ENCODE measurements at regions not wholly inside any gene's neighbourhood (a gene's known extent, or its start where the extent isn't known, plus 50 kb on each side); places are given as distances from the start of the nearest gene placed in this dataset.

DNA sequence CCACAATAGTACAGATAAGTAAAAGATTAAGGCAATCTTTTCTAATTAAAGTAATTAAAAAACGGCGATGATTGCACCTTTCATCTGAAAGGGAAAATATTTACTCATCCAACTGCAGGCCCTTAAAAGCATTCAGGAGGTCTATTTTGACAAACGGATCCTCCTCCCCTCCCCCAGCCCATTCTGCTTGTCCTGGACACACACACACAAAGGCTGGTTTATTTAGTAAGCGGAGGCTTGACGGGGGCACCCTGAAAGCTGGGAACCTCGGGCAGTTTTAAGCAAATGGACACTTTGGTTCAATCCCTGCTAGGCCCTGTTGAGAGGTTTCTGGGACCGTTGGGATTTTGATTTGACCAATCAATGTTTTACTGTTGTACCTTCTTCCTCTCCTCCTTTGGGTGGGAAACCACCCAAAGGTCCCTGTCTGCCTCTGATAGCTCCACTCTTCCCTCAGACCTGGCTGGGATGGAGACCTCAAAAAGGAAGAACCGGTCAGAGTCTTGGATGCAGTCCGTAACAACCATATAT, 135.8 kb upstream of the HAAO start:
- peaks cover 66 to 72% of the 10 kb centered on the region in 2 donors for H3K4me1 ChIP-seq

DNA sequence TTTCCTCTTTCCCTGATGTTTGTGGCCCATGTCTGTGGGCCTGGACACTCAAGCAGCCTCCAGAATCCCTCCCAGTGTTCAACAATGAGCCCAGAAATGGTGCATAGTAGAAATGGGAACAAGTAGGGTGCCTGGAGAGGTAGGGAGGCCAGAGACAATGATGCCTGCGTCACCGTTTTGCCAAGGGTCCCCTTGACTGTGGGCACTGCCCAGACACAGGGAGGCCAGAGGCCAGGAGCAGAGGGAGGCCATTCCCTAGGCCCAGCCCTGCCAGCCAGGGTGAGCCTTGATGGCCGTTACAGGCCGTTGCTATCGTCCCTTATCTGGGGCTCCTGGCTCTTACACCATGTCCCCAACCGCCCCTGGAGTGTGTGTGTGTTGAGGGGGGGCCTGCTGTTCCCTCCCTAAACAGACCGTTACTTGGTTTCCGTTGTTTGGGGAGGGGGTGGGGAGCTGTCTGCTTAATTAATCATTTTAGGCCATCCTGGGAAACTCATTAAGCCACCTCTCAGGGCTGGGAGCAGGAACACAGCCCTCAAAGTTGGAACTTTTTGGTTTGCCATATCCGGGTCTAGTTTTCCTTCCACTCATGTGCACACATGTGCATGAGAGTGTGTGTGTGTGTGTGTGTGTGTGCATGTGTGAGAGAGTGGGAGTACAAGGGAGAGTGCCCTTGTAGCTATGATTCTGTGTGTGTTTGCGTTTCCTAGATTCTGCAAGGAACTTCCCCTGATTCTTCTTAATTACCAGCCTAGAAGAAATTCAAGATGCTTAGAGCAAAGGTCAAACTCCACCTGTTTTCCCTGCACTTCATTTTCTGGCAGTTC, 135.2 kb upstream of the HAAO start:
- no peaks in the 10 kb centered on the region for H3K36me3 ChIP-seq
- no peak for TF ChIP-seq POLR2A (IDR thresholded peaks at IDR 0.05)
- TF ChIP-seq, protein P1, sequence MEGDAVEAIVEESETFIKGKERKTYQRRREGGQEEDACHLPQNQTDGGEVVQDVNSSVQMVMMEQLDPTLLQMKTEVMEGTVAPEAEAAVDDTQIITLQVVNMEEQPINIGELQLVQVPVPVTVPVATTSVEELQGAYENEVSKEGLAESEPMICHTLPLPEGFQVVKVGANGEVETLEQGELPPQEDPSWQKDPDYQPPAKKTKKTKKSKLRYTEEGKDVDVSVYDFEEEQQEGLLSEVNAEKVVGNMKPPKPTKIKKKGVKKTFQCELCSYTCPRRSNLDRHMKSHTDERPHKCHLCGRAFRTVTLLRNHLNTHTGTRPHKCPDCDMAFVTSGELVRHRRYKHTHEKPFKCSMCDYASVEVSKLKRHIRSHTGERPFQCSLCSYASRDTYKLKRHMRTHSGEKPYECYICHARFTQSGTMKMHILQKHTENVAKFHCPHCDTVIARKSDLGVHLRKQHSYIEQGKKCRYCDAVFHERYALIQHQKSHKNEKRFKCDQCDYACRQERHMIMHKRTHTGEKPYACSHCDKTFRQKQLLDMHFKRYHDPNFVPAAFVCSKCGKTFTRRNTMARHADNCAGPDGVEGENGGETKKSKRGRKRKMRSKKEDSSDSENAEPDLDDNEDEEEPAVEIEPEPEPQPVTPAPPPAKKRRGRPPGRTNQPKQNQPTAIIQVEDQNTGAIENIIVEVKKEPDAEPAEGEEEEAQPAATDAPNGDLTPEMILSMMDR (IDR thresholded peaks at IDR 0.05 in 4 of 5, conservative IDR thresholded peaks at IDR 0.05 in 1 of 5): no peak
- H3K27ac ChIP-seq: peak overlapping the region; percentile 73 to 87 (median 79)
- in situ Hi-C loops (cut with MboI; ENCODE audit: low sequenced_read_pairs in 4 of 4): loop anchor here in 2 of 4 donors (25.0 kb wide), 1 partner anchor 90 kb away; no protein-coding TSS in a partner anchor
- peaks cover 73 to 79% of the 10 kb centered on the region in 2 donors for H3K4me1 ChIP-seq
- H3K4me3 ChIP-seq: no peak overlapping the region
- intact Hi-C loops (cut with DNase I; ENCODE audit: low total_unique reads): loop anchor here (5.0 kb wide), 3 partner anchors 50 to 100 kb away; no protein-coding TSS in a partner anchor
- ATAC-seq (peak; percentile 1 to 12), DNase-seq (no peak)
- no peaks in the 10 kb centered on the region for H3K27me3 ChIP-seq
- H3K9me3 ChIP-seq: no peaks in the 10 kb centered on the region

More for the DNA sequence above, 135.8 kb upstream of the HAAO start:
- in situ Hi-C loops (cut with MboI; ENCODE audit: low sequenced_read_pairs in 4 of 4): loop anchor here in 2 of 4 donors (25.0 kb wide), 1 partner anchor 91 kb away; no protein-coding TSS in a partner anchor
- H3K27me3 ChIP-seq: no peaks in the 10 kb centered on the region
- ATAC-seq (no peak), DNase-seq (no peak)
- intact Hi-C loops (cut with DNase I; ENCODE audit: low total_unique reads): loop anchor here (5.0 kb wide), 3 partner anchors 51 to 101 kb away; no protein-coding TSS in a partner anchor
- no peaks in the 10 kb centered on the region for H3K9me3 ChIP-seq
- H3K27ac ChIP-seq: peak overlapping the region; percentile 67 to 81 (median 74)
- no peak for TF ChIP-seq POLR2A (IDR thresholded peaks at IDR 0.05)
- TF ChIP-seq, protein P1 (IDR thresholded peaks at IDR 0.05 in 4 of 5, conservative IDR thresholded peaks at IDR 0.05 in 1 of 5): no peak
- no peaks in the 10 kb centered on the region for H3K36me3 ChIP-seq
- H3K4me3 ChIP-seq: no peak overlapping the region

DNA sequence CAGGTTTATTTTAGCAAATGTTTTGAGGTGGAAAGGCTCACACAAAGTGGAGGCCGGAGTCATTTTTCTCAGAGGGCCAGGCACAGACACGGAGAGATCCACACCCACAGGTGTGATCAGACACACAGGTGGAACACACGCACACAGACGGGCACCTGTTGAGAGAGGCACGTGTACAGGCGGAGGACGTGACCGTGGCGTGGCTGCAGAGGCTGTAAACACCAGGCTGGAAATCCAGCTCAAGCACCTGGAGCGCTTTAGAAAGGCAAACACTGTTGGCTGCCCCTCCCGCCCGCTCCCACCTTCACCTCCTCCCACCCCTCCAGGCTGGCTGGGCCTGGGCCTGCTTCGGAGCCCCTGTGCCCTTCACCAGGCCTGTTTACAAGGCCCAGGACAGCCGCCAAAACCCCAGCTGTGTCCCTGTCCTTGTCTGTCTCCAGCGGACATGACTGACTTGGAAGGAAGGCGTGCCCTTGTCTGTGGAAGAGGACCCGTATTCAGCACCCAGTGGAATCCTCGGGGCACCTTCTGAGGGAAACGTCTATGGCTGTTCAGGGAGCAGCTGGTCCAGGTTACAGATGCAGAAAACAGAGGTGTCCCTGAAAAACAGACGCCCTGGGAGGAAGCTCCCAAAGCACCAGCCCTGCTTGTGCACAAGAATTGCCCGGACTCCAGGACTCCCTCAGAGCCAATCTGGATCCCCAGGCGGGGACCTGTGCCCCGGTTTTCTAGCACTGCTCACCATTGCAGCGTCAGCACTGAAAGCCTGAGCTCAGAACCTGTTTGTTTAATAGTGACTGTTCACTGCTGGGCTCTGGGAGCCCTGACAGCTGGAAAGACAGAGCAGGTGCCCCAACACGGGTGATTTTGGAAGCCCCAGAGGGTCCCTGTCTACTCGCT, 134.3 kb upstream of the HAAO start:
- DNase-seq (peak in 1 of 2 donors; percentile 43), ATAC-seq (peak in 1 of 2 donors; percentile 46)
- no peak for TF ChIP-seq POLR2A (IDR thresholded peaks at IDR 0.05)
- TF ChIP-seq, protein P1 (IDR thresholded peaks at IDR 0.05 in 4 of 5, conservative IDR thresholded peaks at IDR 0.05 in 1 of 5): no peak
- peaks cover 74 to 81% of the 10 kb centered on the region in 2 donors for H3K4me1 ChIP-seq
- no peaks in the 10 kb centered on the region for H3K9me3 ChIP-seq
- no peaks in the 10 kb centered on the region for H3K36me3 ChIP-seq
- H3K27me3 ChIP-seq: no peaks in the 10 kb centered on the region
- intact Hi-C loops (cut with DNase I; ENCODE audit: low total_unique reads): loop anchor here (5.0 kb wide), 3 partner anchors 49 to 99 kb away; no protein-coding TSS in a partner anchor
- in situ Hi-C loops (cut with MboI; ENCODE audit: low sequenced_read_pairs in 4 of 4): loop anchor here in 2 of 4 donors (25.0 kb wide), 1 partner anchor 89 kb away; no protein-coding TSS in a partner anchor
- H3K27ac ChIP-seq: peak overlapping the region; percentile 73 to 87 (median 79)
- H3K4me3 ChIP-seq: no peak overlapping the region

DNA sequence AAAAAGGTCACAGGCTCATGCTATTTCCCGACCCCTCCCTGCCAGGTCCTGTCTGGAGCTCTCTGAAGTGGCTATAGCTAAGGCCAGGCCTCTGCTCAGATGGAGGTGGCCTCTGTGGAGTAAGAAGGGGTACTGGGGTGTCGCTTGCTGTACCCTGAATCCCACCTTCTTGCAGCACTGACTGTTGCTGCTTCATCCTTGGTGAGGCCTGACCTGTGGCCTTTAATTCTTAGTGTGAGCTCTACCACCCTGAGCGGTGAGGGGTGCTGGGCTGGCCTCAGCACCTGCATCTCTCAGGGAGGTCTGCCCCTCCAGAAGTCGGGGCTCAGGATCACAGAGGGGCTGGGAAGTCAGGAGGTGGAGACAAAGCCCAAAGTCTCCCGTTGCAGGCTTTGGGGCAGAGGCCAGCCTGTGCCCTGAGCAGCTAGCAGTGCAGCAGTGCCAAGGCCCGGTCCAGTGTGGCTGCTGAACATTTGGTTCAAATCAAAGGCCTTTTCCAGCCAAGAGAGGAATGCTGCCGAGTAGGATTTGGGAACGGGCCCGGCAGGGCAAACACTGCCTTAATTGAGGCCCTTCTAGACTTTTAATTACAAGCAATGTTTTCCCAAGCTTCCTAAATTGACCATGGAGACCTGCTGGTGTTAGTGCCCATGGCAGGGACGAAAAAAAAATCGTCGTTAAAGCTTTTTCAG, 133.5 kb upstream of the HAAO start:
- H3K27ac ChIP-seq: peak overlapping the region; percentile 73 to 87 (median 79)
- ATAC-seq (peak in 1 of 2 donors; percentile 37), DNase-seq (no peak)
- no peaks in the 10 kb centered on the region for H3K9me3 ChIP-seq
- in situ Hi-C loops (cut with MboI; ENCODE audit: low sequenced_read_pairs in 4 of 4) (loop anchor here in 2 of 4 donors (25.0 kb wide), 1 partner anchor 89 kb away; no protein-coding TSS in a partner anchor), intact Hi-C loops (cut with DNase I; ENCODE audit: low total_unique reads) (loop anchor here (5.0 kb wide), 3 partner anchors 49 to 99 kb away; no protein-coding TSS in a partner anchor)
- TF ChIP-seq POLR2A (IDR thresholded peaks at IDR 0.05): no peak
- TF ChIP-seq, protein P1 (IDR thresholded peaks at IDR 0.05 in 4 of 5, conservative IDR thresholded peaks at IDR 0.05 in 1 of 5): no peak
- peaks cover 74 to 81% of the 10 kb centered on the region in 2 donors for H3K4me1 ChIP-seq
- H3K27me3 ChIP-seq: no peaks in the 10 kb centered on the region
- no peaks in the 10 kb centered on the region for H3K36me3 ChIP-seq
- H3K4me3 ChIP-seq: no peak overlapping the region

Measured in gastrocnemius medialis (tissue), 4 donors.